Hepatocyte (in vitro differentiated cells): ENCODE measurements at regions not wholly inside any gene's neighbourhood (a gene's known extent, or its start where the extent isn't known, plus 50 kb on each side); places are given as distances from the start of the nearest gene placed in this dataset.

Experiments used
- DNase-seq: peaks from one replicate; pipeline ENCODE4 v3.0.0-alpha.2; 2016; ENCODE audit warnings: low spot score
- H2AFZ ChIP-seq: fragments of 200-600 bp; sonication (generic); 2 replicates; pipeline ENCODE4 v1.6.0; 2016; ENCODE audit warnings: antibody characterized with exemption, mild to moderate bottlenecking
- H3K27ac ChIP-seq: fragments of 200-600 bp; sonication (generic); 2 replicates; pipeline ENCODE4 v1.5.1; 2016; ENCODE audit warnings: mild to moderate bottlenecking
- H3K27me3 ChIP-seq: fragments of 200-600 bp; sonication (generic); 2 replicates; pipeline ENCODE4 v1.6.1; 2016
- H3K36me3 ChIP-seq: fragments of 200-600 bp; sonication (generic); replicated peaks from 2 replicates; pipeline ENCODE4 v1.5.1; 2016; ENCODE audit warnings: low read depth; ENCODE audit not compliant: insufficient read depth
- H3K4me1 ChIP-seq: fragments of 200-600 bp; sonication (generic); 2 replicates; pipeline ENCODE4 v1.5.1; 2016; ENCODE audit warnings: mild to moderate bottlenecking, moderate library complexity; ENCODE audit not compliant: insufficient read depth
- H3K4me2 ChIP-seq: fragments of 200-600 bp; sonication (generic); 2 replicates; pipeline ENCODE4 v1.6.0; 2016
- H3K4me3 ChIP-seq: fragments of 200-600 bp; sonication (generic); 2 replicates; pipeline ENCODE4 v1.5.1; 2016; ENCODE audit warnings: mild to moderate bottlenecking
- H3K79me2 ChIP-seq: fragments of 200-600 bp; sonication (generic); 2 replicates; pipeline ENCODE4 v1.6.0; 2017; ENCODE audit warnings: mild to moderate bottlenecking
- H3K9me2 ChIP-seq: fragments of 200-600 bp; sonication (generic); replicated peaks from 2 replicates; pipeline ENCODE4 v1.6.0; 2017; ENCODE audit warnings: mild to moderate bottlenecking; ENCODE audit not compliant: insufficient read depth
- H3K9me3 ChIP-seq: fragments of 200-600 bp; sonication (generic); 2 replicates; pipeline ENCODE4 v1.5.1; 2016; ENCODE audit warnings: low read depth, mild to moderate bottlenecking
- H4K20me1 ChIP-seq: fragments of 200-600 bp; sonication (generic); 2 replicates; pipeline ENCODE4 v1.6.0; 2016; ENCODE audit warnings: mild to moderate bottlenecking; ENCODE audit not compliant: insufficient read depth, poor library complexity, severe bottlenecking
- CTCF ChIP-seq: fragments of 200-600 bp; sonication (generic); IDR thresholded peaks from 2 replicates; pipeline ENCODE4 v1.5.1; 2016; ENCODE audit warnings: antibody characterized with exemption, mild to moderate bottlenecking; ENCODE audit not compliant: poor library complexity
- EZH2 ChIP-seq: fragments of 200-600 bp; sonication (generic); IDR thresholded peaks from 2 replicates; pipeline ENCODE4 v1.6.1; 2016; ENCODE audit warnings: antibody characterized with exemption, mild to moderate bottlenecking, borderline replicate concordance
- EZH2phosphoT487 ChIP-seq: fragments of 200-600 bp; sonication (generic); IDR thresholded peaks from one replicate; pipeline ENCODE4 v1.6.1; 2018; ENCODE audit warnings: antibody characterized with exemption, mild to moderate bottlenecking, low read depth, moderate library complexity; ENCODE audit not compliant: unreplicated experiment, severe bottlenecking
- WGBS: methylation state at CpG from one replicate; pipeline ENCODE4 v1.1.6; 2016; ENCODE audit warnings: low lambda C conversion rate; ENCODE audit errors: missing lambda C conversion rate; 5-methylcytosine and 5-hydroxymethylcytosine counted together

- Histone ChIP-seq H3K4me2 (no peak overlapping the region), H3K9me3 (no peaks in the 10 kb centered on the region), H3K79me2 (no peaks in the 10 kb centered on the region), H3K36me3 (no peaks in the 10 kb centered on the region), H3K27me3 (no peaks in the 10 kb centered on the region), H4K20me1 (no peaks in the 10 kb centered on the region), H3K9me2 (no peaks in the 10 kb centered on the region), H3K4me1 (peaks cover 12% of the 10 kb centered on the region), H2AFZ (no peak overlapping the region), H3K4me3 (no peak overlapping the region), H3K27ac (no peak overlapping the region)
- 74% methylated on average over 8 of the region's 8 CpGs for WGBS
- DNase-seq = no peak
- TF ChIP-seq EZH2phosphoT487 = no peak
- no peak for TF ChIP-seq CTCF
- no peak for TF ChIP-seq EZH2
Measured at GRCh38 chr13:29908416-29909080, 58.1 kb upstream of the UBL3 start.

GRCh38 chr13:29907670-29908069 is 57.3 kb upstream of the UBL3 start:
- over 99% methylated on average over 8 of the region's 8 CpGs for WGBS
- no peak overlapping the region for H3K4me3 ChIP-seq
- H4K20me1 ChIP-seq = no peaks in the 10 kb centered on the region
- no peaks in the 10 kb centered on the region for H3K9me3 ChIP-seq
- H3K4me2 ChIP-seq = no peak overlapping the region
- H3K9me2 ChIP-seq = no peaks in the 10 kb centered on the region
- H3K79me2 ChIP-seq = no peaks in the 10 kb centered on the region
- H3K36me3 ChIP-seq = no peaks in the 10 kb centered on the region
- H3K4me1 ChIP-seq = peaks cover 13% of the 10 kb centered on the region
- H3K27me3 ChIP-seq = no peaks in the 10 kb centered on the region
- TF ChIP-seq CTCF = no peak
- no peak for TF ChIP-seq EZH2
- no peak for TF ChIP-seq EZH2phosphoT487
- DNase-seq = no peak
- no peak overlapping the region for H2AFZ ChIP-seq
- H3K27ac ChIP-seq = no peak overlapping the region

- TF ChIP-seq EZH2 = no peak
- TF ChIP-seq CTCF = no peak
- TF ChIP-seq EZH2phosphoT487 = no peak
- no peaks in the 10 kb centered on the region for H3K9me2 ChIP-seq
- H3K9me3 ChIP-seq = no peaks in the 10 kb centered on the region
- H3K4me3 ChIP-seq = no peak overlapping the region
- no peaks in the 10 kb centered on the region for H3K27me3 ChIP-seq
- WGBS = 88% methylated on average over 6 of the region's 6 CpGs
- no peaks in the 10 kb centered on the region for H3K79me2 ChIP-seq
- no peaks in the 10 kb centered on the region for H4K20me1 ChIP-seq
- H2AFZ ChIP-seq = no peak overlapping the region
- peak overlapping the region; percentile 11 for H3K27ac ChIP-seq
- H3K4me1 ChIP-seq = peaks cover 24% of the 10 kb centered on the region
- DNase-seq = no peak
- H3K4me2 ChIP-seq = no peak overlapping the region
- H3K36me3 ChIP-seq = no peaks in the 10 kb centered on the region
Measured at GRCh38 chr13:29906432-29907011, 56.1 kb upstream of the UBL3 start.
